ENCODE measurements at regions not wholly inside any gene's neighbourhood (a gene's known extent, or its start where the extent isn't known, plus 50 kb on each side); places are given as distances from the start of the nearest gene placed in this dataset.

DNA sequence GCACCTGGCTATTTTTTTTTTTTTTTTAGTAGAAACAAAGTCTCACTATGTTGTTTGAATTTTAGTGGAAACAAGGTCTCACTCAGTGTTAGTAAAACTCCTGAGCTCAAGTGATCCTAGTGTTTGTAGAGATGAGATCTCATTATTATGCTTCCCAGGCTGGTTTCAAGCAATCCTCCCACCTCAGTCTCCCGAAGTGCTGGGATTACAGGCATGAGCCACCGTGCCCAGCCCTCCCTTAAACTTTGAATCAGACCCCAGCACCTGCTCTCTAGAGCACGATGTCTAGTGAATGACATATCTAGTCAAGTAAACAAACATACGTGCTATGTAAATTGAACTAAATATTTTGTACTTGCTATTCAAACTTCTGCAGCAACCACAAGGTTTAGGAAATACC, 105.6 kb upstream of the MYO3A start:
- Histone ChIP-seq H2AK5ac (ENCODE audit: low read depth, low read length) (no peak overlapping the region), H3K14ac (ENCODE audit: insufficient read length) (no peak overlapping the region), H3K4ac (replicated peaks; ENCODE audit: insufficient read length, low read depth, low read length) (no peak overlapping the region), H3K23me2 (ENCODE audit: low read depth, low read length) (no peaks in the 10 kb centered on the region), H4K20me1 (replicated peaks in 1 of 2; ENCODE audit: control insufficient read depth in 1 of 2, insufficient read depth in 2 of 2, low read length in 2 of 2) (no peaks in the 10 kb centered on the region), H4K91ac (replicated peaks; ENCODE audit: insufficient read length, low read length) (no peak overlapping the region), H2AFZ (ENCODE audit: low read length) (0 out of 2 replicates have a peak overlapping the region, but pooled peaks have one; percentile 0), H3K4me2 (ENCODE audit: insufficient read depth in 1 of 2, low read depth in 2 of 2, low read length in 2 of 2) (no peak overlapping the region), H4K5ac (ENCODE audit: insufficient read length, low read depth, low read length) (no peak overlapping the region), H3K9me3 (ENCODE audit: insufficient read depth in 2 of 2, low read depth in 1 of 2, low read length in 1 of 2) (no peaks in the 10 kb centered on the region), H3K79me1 (ENCODE audit: low read depth, low read length) (no peaks in the 10 kb centered on the region), H2BK120ac (replicated peaks; ENCODE audit: low read depth, low read length) (no peak overlapping the region), H3K27me3 (replicated peaks in 1 of 4; ENCODE audit: control insufficient read depth in 3 of 4, extremely low read depth in 1 of 4, insufficient read depth in 3 of 4, low read length in 3 of 4) (no peaks in the 10 kb centered on the region), H3K18ac (ENCODE audit: extremely low read depth, low read length) (no peak overlapping the region), H3K23ac (ENCODE audit: insufficient read length) (no peak overlapping the region), H3K36me3 (ENCODE audit: control insufficient read depth in 2 of 4, insufficient read depth in 4 of 4, low read length in 3 of 4) (no peaks in the 10 kb centered on the region), H3K4me1 (replicated peaks in 1 of 4; ENCODE audit: control insufficient read depth in 3 of 4, insufficient read depth in 4 of 4, low read length in 3 of 4) (peaks cover 0 to 4% (median 0%) of the 10 kb centered on the region in 4 experiments; a peak in 2 of 7 replicates), H2BK12ac (ENCODE audit: low read depth, low read length) (no peak overlapping the region), H2BK5ac (ENCODE audit: low read depth, low read length) (no peak overlapping the region), H3K4me3 (ENCODE audit: extremely low read depth in 1 of 4, insufficient read depth in 2 of 4, low read depth in 3 of 4, low read length in 4 of 4) (no peak overlapping the region), H3K56ac (replicated peaks; ENCODE audit: insufficient read length, low read depth, low read length) (no peak overlapping the region), H2BK15ac (ENCODE audit: low read length) (no peak overlapping the region), H3K79me2 (ENCODE audit: control insufficient read depth in 1 of 2, insufficient read depth in 2 of 2, low read length in 2 of 2) (no peaks in the 10 kb centered on the region), H4K8ac (ENCODE audit: extremely low read depth, insufficient read depth, low read length) (no peak overlapping the region), H3K9ac (replicated peaks in 1 of 4; ENCODE audit: extremely low read depth in 1 of 4, low read depth in 3 of 4, low read length in 3 of 4) (no peak overlapping the region), H3K27ac (ENCODE audit: low read depth, low read length) (no peak overlapping the region), H2BK20ac (ENCODE audit: low read length) (no peak overlapping the region)
- ChIA-PET POLR2A (ENCODE audit: partially characterized antibody) (interaction anchor here (0.6 to 1.2 kb wide), 2 partner anchors 253 to 350 kb away, joined by 3 read pairs; no protein-coding TSS in a partner anchor), CTCF (ENCODE audit: partially characterized antibody) (interaction anchor here (0.9 to 1.5 kb wide), 5 partner anchors 11 to 127 kb away, joined by 3 to 4 read pairs (median 4); no protein-coding TSS in a partner anchor)
- 70% methylated on average over 4 of the region's 4 CpGs; no CpG with 5 or more reads in 1 of the 2 experiments for WGBS, 2 experiments (ENCODE audit: extremely low coverage in 1 of 2, insufficient coverage in 1 of 2, insufficient read length in 1 of 2, insufficient replicate concordance in 2 of 2, low coverage in 1 of 2, low lambda C conversion rate in 2 of 2, missing lambda C conversion rate in 1 of 2)
- FAIRE-seq: no peak
- DNase-seq (ENCODE audit: low read depth in 1 of 2, low spot score in 2 of 2): no peak
- TF ChIP-seq KDM5A (IDR thresholded peaks at IDR 0.05; ENCODE audit: low read length) (no peak), EZH2 (IDR thresholded peaks at IDR 0.05; ENCODE audit: low read depth, low read length, severe bottlenecking) (no peak), SAP30 (IDR thresholded peaks at IDR 0.05; ENCODE audit: insufficient read depth, insufficient replicate concordance, low read length) (no peak), SP1 (IDR thresholded peaks at IDR 0.05; ENCODE audit: low read depth, low read length) (no peak), RNF2 (IDR thresholded peaks at IDR 0.05; ENCODE audit: borderline replicate concordance, low read depth, low read length, missing control alignments, poor library complexity, severe bottlenecking) (no peak), SRF (IDR thresholded peaks at IDR 0.05; ENCODE audit: low read depth, low read length) (no peak), PHF8 (conservative IDR thresholded peaks at IDR 0.05; ENCODE audit: low read depth, low read length) (no peak), SP2 (IDR thresholded peaks at IDR 0.05; ENCODE audit: low read length) (no peak), TAF7 (optimal IDR thresholded peaks at IDR 0.05; ENCODE audit: borderline replicate concordance, low read depth, low read length) (no peak), CREB1 (IDR thresholded peaks at IDR 0.05) (no peak), SIRT6 (IDR thresholded peaks at IDR 0.05; ENCODE audit: low read length) (no peak), FOSL1 (IDR thresholded peaks at IDR 0.05; ENCODE audit: insufficient read depth, low read depth, low read length) (no peak)
